ENCODE measurements at regions not wholly inside any gene's neighbourhood (a gene's known extent, or its start where the extent isn't known, plus 50 kb on each side); places are given as distances from the start of the nearest gene placed in this dataset.

GRCh38 chr2:106709229-106709628 is 176.7 kb downstream of the ST6GAL2 start:
- ATAC-seq (no peak), DNase-seq (no peak)

DNA sequence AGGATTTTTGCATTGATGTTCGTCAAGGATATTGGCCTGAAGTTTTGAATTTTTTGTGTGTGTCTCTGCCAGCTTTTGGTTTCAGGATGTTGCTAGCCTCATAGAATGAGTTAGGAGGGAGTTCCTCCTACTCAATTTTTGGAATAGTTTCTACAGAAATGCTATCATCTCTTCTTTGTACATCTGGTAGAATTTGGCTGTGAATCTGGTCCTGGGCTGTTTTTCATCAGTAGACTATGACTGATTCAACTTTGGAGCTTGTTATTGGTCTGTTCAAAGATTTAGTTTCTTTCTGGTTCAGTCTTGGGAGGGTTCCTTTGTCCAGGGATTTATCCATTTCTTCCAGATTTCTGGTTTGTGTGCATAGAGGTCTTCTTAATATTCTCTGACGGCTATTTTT is 166.7 kb downstream of the ST6GAL2 start:
- ATAC-seq (no peak), DNase-seq (no peak)

- ATAC-seq (no peak), DNase-seq (no peak)
Observed at GRCh38 chr2:106720026-106720425, 165.9 kb downstream of the ST6GAL2 start.

- DNase-seq (no peak), ATAC-seq (no peak)
Observed at GRCh38 chr2:106724301-106724794, 161.6 kb downstream of the ST6GAL2 start.

- ATAC-seq = no peak
- no peak for DNase-seq
Observed at GRCh38 chr2:106734165-106734564, 151.8 kb downstream of the ST6GAL2 start.

GRCh38 chr2:106735807-106736206 is 150.2 kb downstream of the ST6GAL2 start:
- ATAC-seq (no peak), DNase-seq (no peak)

DNA sequence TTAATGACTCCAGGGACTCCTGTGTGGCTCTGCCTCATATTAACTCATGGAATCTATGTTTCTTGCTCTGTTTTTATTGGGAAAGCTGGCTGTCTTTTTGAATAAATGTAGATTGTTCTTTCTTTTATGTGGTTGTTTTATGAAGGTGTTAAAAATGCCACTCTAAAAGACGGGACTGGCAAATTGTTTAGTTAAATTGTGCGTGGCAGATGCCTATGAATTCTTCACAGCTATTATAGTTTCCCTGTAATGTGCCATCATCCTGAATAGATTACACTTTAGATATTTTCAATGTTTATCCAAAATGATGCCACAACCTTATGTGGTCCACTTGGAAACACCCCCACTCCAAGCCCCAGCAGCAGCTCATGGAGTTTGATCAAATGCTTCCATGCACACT is 149.7 kb downstream of the ST6GAL2 start:
- DNase-seq = no peak
- no peak for ATAC-seq

DNA sequence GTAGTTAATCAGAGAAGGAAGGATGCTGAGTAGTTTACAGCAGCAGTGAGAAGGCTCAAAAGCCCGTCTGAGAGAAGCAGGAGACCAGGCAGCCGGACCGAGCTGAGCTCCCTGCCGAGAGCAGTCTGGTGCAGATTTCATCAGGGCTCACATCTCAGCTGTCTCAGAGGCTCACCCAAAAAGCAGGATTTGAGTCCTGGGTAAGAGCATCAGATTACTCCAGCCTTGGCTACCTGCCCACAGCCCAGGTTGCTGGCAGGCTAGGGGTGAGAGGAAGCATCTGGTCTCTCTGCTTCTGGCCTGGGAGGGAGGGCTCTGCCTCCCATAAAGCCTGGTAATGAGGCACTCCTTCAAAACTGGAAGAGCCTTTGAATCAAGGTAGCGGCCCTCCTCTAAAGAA is 140.5 kb downstream of the ST6GAL2 start:
- DNase-seq (no peak), ATAC-seq (no peak)

- DNase-seq (no peak), ATAC-seq (no peak)
Observed at GRCh38 chr2:106749823-106750222, 136.1 kb downstream of the ST6GAL2 start.
